ENCODE measurements at regions not wholly inside any gene's neighbourhood (a gene's known extent, or its start where the extent isn't known, plus 50 kb on each side); places are given as distances from the start of the nearest gene placed in this dataset.

DNA sequence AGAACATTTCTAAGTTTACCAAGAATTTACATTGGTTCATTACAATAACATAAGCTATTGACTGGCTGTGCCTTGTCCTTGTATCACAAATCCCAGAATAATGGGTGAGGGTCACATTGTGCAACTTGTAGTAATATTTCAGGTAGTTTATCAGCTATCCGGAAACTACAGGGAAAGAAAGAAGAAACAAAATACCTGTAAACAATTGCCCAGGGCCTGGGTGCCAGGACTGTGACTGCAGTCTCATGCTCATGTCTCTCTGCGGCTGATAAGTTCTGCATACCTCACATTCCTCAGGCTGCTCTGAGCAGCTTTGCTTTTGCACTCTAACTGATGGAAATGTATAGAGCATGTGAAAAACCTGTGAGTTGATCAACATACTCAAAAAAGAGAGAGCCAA lies 131.8 kb upstream of the TRIM24 start:
- Histone ChIP-seq H4K8ac (ENCODE audit: low read depth in 2 of 2, low read length in 2 of 2) (no peak overlapping the region), H3K23ac (ENCODE audit: low read depth, low read length) (no peak overlapping the region), H3K4me2 (ENCODE audit: low read depth, low read length) (no peak overlapping the region), H2BK5ac (ENCODE audit: low read depth, low read length, poor library complexity, severe bottlenecking) (no peak overlapping the region), H3K4me3 (ENCODE audit: insufficient read depth, low read depth, low read length) (no peak overlapping the region), H2AFZ (replicated peaks; ENCODE audit: low read length, poor library complexity) (no peak overlapping the region), H3K27ac (ENCODE audit: insufficient read depth, low read length) (no peak overlapping the region), H3K14ac (replicated peaks; ENCODE audit: low read depth, low read length) (no peak overlapping the region), H2BK20ac (ENCODE audit: low read depth, low read length) (no peak overlapping the region), H4K20me1 (ENCODE audit: insufficient read depth, low read length) (no peaks in the 10 kb centered on the region), H3K56ac (ENCODE audit: extremely low read depth, insufficient read depth, low read length) (no peak overlapping the region), H4K5ac (ENCODE audit: low read depth, low read length) (no peak overlapping the region), H3K27me3 (ENCODE audit: control insufficient read depth, insufficient read depth, low read length) (no peaks in the 10 kb centered on the region), H3K4ac (ENCODE audit: low read depth, low read length) (no peak overlapping the region), H2AK5ac (ENCODE audit: low read depth, low read length) (no peak overlapping the region), H2BK15ac (ENCODE audit: low read depth, low read length) (no peak overlapping the region), H3K79me1 (ENCODE audit: low read depth in 1 of 2, low read length in 2 of 2) (no peaks in the 10 kb centered on the region), H3K9me3 (ENCODE audit: control insufficient read depth, insufficient read depth, low read length) (0 out of 2 replicates have a peak, but pooled peaks cover 3% of the 10 kb centered on the region), H2AK9ac (replicated peaks; ENCODE audit: low read depth, low read length, poor library complexity) (no peak overlapping the region), H3K4me1 (ENCODE audit: control insufficient read depth, insufficient read depth, low read length) (no peaks in the 10 kb centered on the region), H3K18ac (ENCODE audit: low read depth, low read length) (no peak overlapping the region), H2BK120ac (ENCODE audit: low read depth, low read length) (no peak overlapping the region), H3K9me1 (ENCODE audit: insufficient read depth, low read length) (no peaks in the 10 kb centered on the region), H3K36me3 (ENCODE audit: control insufficient read depth, insufficient read depth, low read length) (no peaks in the 10 kb centered on the region), H3K9ac (ENCODE audit: low read depth, low read length) (no peak overlapping the region), H4K91ac (ENCODE audit: insufficient read depth, low read depth, low read length) (no peak overlapping the region)
- in situ Hi-C loops (cut with MboI; ENCODE audit: low sequenced_read_pairs) = no loop called here
- BruUV-seq (replicated peaks) = no TSS peak
- no CpG with 5 or more reads among the region's 2 CpGs for WGBS, 2 experiments (ENCODE audit: extremely low coverage in 2 of 2, insufficient read length in 1 of 2)
- CTCF ChIA-PET = no interaction called here
- POLR2A ChIA-PET (ENCODE audit: unreplicated experiment) = interaction anchor here (0.6 kb wide), 1 partner anchor 26 kb away, joined by 4 read pairs; no protein-coding TSS in a partner anchor
- TF ChIP-seq, protein P1, sequence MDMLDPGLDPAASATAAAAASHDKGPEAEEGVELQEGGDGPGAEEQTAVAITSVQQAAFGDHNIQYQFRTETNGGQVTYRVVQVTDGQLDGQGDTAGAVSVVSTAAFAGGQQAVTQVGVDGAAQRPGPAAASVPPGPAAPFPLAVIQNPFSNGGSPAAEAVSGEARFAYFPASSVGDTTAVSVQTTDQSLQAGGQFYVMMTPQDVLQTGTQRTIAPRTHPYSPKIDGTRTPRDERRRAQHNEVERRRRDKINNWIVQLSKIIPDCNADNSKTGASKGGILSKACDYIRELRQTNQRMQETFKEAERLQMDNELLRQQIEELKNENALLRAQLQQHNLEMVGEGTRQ (IDR thresholded peaks at IDR 0.05; ENCODE audit: low read depth, low read length) = no peak
- TF ChIP-seq, protein P2, sequence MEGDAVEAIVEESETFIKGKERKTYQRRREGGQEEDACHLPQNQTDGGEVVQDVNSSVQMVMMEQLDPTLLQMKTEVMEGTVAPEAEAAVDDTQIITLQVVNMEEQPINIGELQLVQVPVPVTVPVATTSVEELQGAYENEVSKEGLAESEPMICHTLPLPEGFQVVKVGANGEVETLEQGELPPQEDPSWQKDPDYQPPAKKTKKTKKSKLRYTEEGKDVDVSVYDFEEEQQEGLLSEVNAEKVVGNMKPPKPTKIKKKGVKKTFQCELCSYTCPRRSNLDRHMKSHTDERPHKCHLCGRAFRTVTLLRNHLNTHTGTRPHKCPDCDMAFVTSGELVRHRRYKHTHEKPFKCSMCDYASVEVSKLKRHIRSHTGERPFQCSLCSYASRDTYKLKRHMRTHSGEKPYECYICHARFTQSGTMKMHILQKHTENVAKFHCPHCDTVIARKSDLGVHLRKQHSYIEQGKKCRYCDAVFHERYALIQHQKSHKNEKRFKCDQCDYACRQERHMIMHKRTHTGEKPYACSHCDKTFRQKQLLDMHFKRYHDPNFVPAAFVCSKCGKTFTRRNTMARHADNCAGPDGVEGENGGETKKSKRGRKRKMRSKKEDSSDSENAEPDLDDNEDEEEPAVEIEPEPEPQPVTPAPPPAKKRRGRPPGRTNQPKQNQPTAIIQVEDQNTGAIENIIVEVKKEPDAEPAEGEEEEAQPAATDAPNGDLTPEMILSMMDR (conservative IDR thresholded peaks at IDR 0.05; ENCODE audit: low read depth, low read length) = no peak
- no peak for TF ChIP-seq BHLHE40 (IDR thresholded peaks at IDR 0.05; ENCODE audit: low read depth, low read length)
- TF ChIP-seq MXI1 (IDR thresholded peaks at IDR 0.05; ENCODE audit: borderline replicate concordance, low read depth, low read length) = no peak
- no peak for TF ChIP-seq CHD1 (IDR thresholded peaks at IDR 0.05; ENCODE audit: low read depth, low read length)
- TF ChIP-seq RAD21 (IDR thresholded peaks at IDR 0.05; ENCODE audit: low read length) = no peak
- TF ChIP-seq MAZ (IDR thresholded peaks at IDR 0.05; ENCODE audit: borderline replicate concordance, low read depth, low read length) = no peak
- TF ChIP-seq SMC3 (IDR thresholded peaks at IDR 0.05; ENCODE audit: low read depth, low read length) = no peak
- no peak for TF ChIP-seq CEBPB (IDR thresholded peaks at IDR 0.05; ENCODE audit: low read depth, low read length)
- no peak for TF ChIP-seq RFX5 (IDR thresholded peaks at IDR 0.05; ENCODE audit: low read depth, low read length)
- no peak for TF ChIP-seq MAFK (IDR thresholded peaks at IDR 0.05; ENCODE audit: low read depth, low read length)
- TF ChIP-seq, protein P3, sequence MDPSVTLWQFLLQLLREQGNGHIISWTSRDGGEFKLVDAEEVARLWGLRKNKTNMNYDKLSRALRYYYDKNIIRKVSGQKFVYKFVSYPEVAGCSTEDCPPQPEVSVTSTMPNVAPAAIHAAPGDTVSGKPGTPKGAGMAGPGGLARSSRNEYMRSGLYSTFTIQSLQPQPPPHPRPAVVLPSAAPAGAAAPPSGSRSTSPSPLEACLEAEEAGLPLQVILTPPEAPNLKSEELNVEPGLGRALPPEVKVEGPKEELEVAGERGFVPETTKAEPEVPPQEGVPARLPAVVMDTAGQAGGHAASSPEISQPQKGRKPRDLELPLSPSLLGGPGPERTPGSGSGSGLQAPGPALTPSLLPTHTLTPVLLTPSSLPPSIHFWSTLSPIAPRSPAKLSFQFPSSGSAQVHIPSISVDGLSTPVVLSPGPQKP (IDR thresholded peaks at IDR 0.05; ENCODE audit: borderline replicate concordance, low read depth, low read length) = no peak
- TF ChIP-seq FOS (IDR thresholded peaks at IDR 0.05; ENCODE audit: low read depth, low read length) = no peak
- DNase-seq = no peak
- no peak for ATAC-seq (ENCODE audit: low read depth)
- dilution Hi-C loops (cut with HindIII; ENCODE audit: low sequenced_read_pairs, unreplicated experiment) = no loop called here
- intact Hi-C loops (cut with micrococcal nuclease) = no loop called here

Measured in IMR-90 (cell line).